Caco-2 (cell line): ENCODE measurements at regions not wholly inside any gene's neighbourhood (a gene's known extent, or its start where the extent isn't known, plus 50 kb on each side); places are given as distances from the start of the nearest gene placed in this dataset.

ENCODE experiments used
- BruUV-seq: library from RNA; stranded (reverse); fragments of 400-500 nt; replicated peaks from 2 replicates; lab custom pipeline; 2021; lab: Mats Ljungman, UMichigan
- CTCF ChIA-PET: fragments of 300-600 bp; sonication (Branson Sonifier 250); formaldehyde crosslinking; loops from one replicate; lab custom pipeline; 2022; ENCODE audit warnings: antibody characterized with exemption; lab: Charles Lee
- POLR2A ChIA-PET: fragments of 300-600 bp; sonication (Branson Sonifier 250); formaldehyde crosslinking; loops from one replicate; lab custom pipeline; 2022; ENCODE audit warnings: antibody characterized with exemption; lab: Charles Lee
- DNase-seq, 2 experiments: peaks; one replicate each; pipeline versions ENCODE4 v3.0.0 to v3.0.0-alpha.2; 2020 to 2022
- H3K27me3 ChIP-seq: replicated peaks from 2 replicates; pipeline ENCODE4 v1.6.0; 2011; ENCODE audit warnings: low read length; ENCODE audit not compliant: control insufficient read depth, insufficient read depth
- H3K36me3 ChIP-seq: 2 replicates; pipeline ENCODE4 v1.5.1; 2011; ENCODE audit warnings: low read length; ENCODE audit not compliant: control insufficient read depth, insufficient read depth
- H3K4me1 ChIP-seq: fragments of 250-450 bp; sonication (Bioruptor Pico); 2 replicates; pipeline ENCODE4 v1.5.1; 2020; ENCODE audit warnings: mild to moderate bottlenecking
- H3K4me3 ChIP-seq: 2 replicates; pipeline ENCODE4 v1.5.1; 2011; ENCODE audit warnings: low read depth, mild to moderate bottlenecking, control low read depth, low read length
- H3K9me3 ChIP-seq: fragments of 250-450 bp; sonication (Bioruptor Pico); 2 replicates; pipeline ENCODE4 v1.5.1; 2020; ENCODE audit warnings: mild to moderate bottlenecking, moderate library complexity
- H3K27ac Mint-ChIP-seq: one replicate; pipeline ENCODE4 v1.8.0; 2022; ENCODE audit warnings: mixed read lengths; ENCODE audit not compliant: unreplicated experiment
- H3K27me3 Mint-ChIP-seq: one replicate; pipeline ENCODE4 v1.8.0; 2022; ENCODE audit warnings: mixed read lengths; ENCODE audit not compliant: insufficient read depth, unreplicated experiment
- H3K36me3 Mint-ChIP-seq: one replicate; pipeline ENCODE4 v1.8.0; 2022; ENCODE audit warnings: mild to moderate bottlenecking, mixed read lengths; ENCODE audit not compliant: insufficient read depth, unreplicated experiment
- H3K4me1 Mint-ChIP-seq: one replicate; pipeline ENCODE4 v1.8.0; 2022; ENCODE audit warnings: low read depth, mixed read lengths; ENCODE audit not compliant: unreplicated experiment
- H3K4me3 Mint-ChIP-seq: one replicate; pipeline ENCODE4 v1.8.0; 2022; ENCODE audit warnings: mild to moderate bottlenecking, moderate library complexity, mixed read lengths; ENCODE audit not compliant: unreplicated experiment
- H3K9me3 Mint-ChIP-seq: one replicate; pipeline ENCODE4 v1.8.0; 2022; ENCODE audit warnings: mixed read lengths; ENCODE audit not compliant: unreplicated experiment
- intact Hi-C: fragments of 100-400 bp; cut with micrococcal nuclease; formaldehyde crosslinking; loops from one replicate; pipeline ENCODE4 v1.10.0; 2022; ENCODE audit not compliant: unreplicated experiment
- TF ChIP-seq, protein P1 (sequence below), 2 experiments: fragments of 200-600 bp in 1 of 2; IDR thresholded peaks; 1 replicate in 1 of 2; 2 replicates in 1 of 2; pipeline versions ENCODE4 v1.5.1 to v1.8.0; 2011 to 2022; ENCODE audit warnings: antibody characterized with exemption in 1 of 2, control low read depth in 1 of 2, inconsistent platforms in 1 of 2, low read depth in 1 of 2, low read length in 1 of 2, mild to moderate bottlenecking in 1 of 2, moderate library complexity in 1 of 2; ENCODE audit not compliant: insufficient read depth in 1 of 2, severe bottlenecking in 1 of 2, unreplicated experiment in 1 of 2

DNA sequence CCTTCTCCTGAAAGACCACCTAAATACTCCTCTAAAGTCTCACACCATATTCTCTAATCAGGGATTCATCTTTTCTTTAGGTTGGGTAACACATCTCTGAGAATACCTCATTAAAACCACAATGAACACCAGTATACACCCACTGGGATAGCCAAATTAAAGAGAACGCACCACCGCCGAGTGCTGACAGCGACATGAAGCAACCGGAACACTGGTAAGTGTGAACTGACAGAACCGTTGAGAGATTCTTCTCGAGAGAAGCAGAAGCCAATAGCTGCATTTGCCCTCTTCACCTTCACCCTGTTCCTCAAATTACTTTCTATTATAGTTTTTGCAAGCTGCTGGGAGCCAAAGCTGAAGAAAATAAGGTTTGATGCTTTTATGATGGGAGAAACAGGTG lies 318.5 kb downstream of the FBXO15 start:
- Mint-ChIP-seq H3K27ac (no peak overlapping the region), H3K36me3 (no peaks in the 10 kb centered on the region), H3K9me3 (no peaks in the 10 kb centered on the region), H3K27me3 (peaks cover 6% of the 10 kb centered on the region), H3K4me3 (no peak overlapping the region), H3K4me1 (no peaks in the 10 kb centered on the region)
- H3K4me3 ChIP-seq: no peak overlapping the region
- no peaks in the 10 kb centered on the region for H3K27me3 ChIP-seq
- no peaks in the 10 kb centered on the region for H3K9me3 ChIP-seq
- H3K4me1 ChIP-seq: no peaks in the 10 kb centered on the region
- intact Hi-C loops: no loop called here
- CTCF ChIA-PET: no interaction called here
- no TSS peak for BruUV-seq
- TF ChIP-seq, protein P1, sequence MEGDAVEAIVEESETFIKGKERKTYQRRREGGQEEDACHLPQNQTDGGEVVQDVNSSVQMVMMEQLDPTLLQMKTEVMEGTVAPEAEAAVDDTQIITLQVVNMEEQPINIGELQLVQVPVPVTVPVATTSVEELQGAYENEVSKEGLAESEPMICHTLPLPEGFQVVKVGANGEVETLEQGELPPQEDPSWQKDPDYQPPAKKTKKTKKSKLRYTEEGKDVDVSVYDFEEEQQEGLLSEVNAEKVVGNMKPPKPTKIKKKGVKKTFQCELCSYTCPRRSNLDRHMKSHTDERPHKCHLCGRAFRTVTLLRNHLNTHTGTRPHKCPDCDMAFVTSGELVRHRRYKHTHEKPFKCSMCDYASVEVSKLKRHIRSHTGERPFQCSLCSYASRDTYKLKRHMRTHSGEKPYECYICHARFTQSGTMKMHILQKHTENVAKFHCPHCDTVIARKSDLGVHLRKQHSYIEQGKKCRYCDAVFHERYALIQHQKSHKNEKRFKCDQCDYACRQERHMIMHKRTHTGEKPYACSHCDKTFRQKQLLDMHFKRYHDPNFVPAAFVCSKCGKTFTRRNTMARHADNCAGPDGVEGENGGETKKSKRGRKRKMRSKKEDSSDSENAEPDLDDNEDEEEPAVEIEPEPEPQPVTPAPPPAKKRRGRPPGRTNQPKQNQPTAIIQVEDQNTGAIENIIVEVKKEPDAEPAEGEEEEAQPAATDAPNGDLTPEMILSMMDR (IDR thresholded peaks at IDR 0.05; ENCODE audit: insufficient read depth in 1 of 2, low read depth in 1 of 2, low read length in 1 of 2, severe bottlenecking in 1 of 2, unreplicated experiment in 1 of 2): no peak
- POLR2A ChIA-PET: no interaction called here
- no peaks in the 10 kb centered on the region for H3K36me3 ChIP-seq
- no peak for DNase-seq

DNA sequence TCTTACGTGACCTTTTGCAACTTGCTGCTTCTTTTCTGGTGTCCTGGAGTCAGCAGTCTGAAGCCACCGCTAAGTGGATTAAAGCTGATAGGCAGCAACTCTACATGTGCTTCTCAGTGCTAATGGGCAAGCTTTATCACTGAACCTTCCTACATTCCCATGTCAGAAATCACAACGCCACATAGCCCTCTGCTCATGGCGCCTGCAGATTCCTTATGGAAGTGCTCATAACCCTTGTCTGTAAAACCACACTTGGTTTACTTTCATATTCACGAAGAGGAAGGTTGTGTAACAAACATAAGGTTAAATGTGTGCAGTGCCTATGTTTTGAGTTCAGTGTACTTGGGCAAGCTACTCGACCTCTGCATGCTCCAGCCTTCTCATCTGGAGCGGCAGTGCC lies 319.8 kb downstream of the FBXO15 start:
- Histone ChIP-seq H3K36me3 (no peaks in the 10 kb centered on the region), H3K4me1 (no peaks in the 10 kb centered on the region), H3K27me3 (no peaks in the 10 kb centered on the region), H3K4me3 (no peak overlapping the region), H3K9me3 (no peaks in the 10 kb centered on the region)
- no peak overlapping the region for H3K4me3 Mint-ChIP-seq
- H3K27me3 Mint-ChIP-seq: peaks cover 6% of the 10 kb centered on the region
- H3K27ac Mint-ChIP-seq: no peak overlapping the region
- TF ChIP-seq, protein P1 (IDR thresholded peaks at IDR 0.05; ENCODE audit: insufficient read depth in 1 of 2, low read depth in 1 of 2, low read length in 1 of 2, severe bottlenecking in 1 of 2, unreplicated experiment in 1 of 2): no peak
- POLR2A ChIA-PET: no interaction called here
- no peak for DNase-seq
- BruUV-seq: no TSS peak
- intact Hi-C loops: no loop called here
- no peaks in the 10 kb centered on the region for H3K36me3 Mint-ChIP-seq
- CTCF ChIA-PET: no interaction called here
- no peaks in the 10 kb centered on the region for H3K4me1 Mint-ChIP-seq
- H3K9me3 Mint-ChIP-seq: no peaks in the 10 kb centered on the region

DNA sequence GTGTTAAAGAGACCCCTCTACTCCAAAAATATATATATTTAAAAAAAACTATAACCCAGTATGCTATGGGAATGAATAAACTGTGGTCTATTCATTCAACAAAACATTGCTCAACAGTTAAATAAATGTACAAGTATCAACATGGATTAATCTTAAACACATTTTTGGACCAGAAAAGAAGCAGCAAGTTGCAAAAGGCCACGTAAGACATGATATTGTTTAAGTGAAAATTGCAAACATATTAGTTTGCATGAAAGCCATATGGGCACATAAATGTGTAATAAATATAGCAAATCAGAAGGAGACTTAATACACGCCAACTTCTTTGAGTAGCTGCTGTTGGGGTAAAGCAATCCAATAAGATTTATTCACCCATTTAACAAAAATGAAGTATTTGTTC lies 321.5 kb downstream of the FBXO15 start:
- no peaks in the 10 kb centered on the region for H3K9me3 Mint-ChIP-seq
- CTCF ChIA-PET: no interaction called here
- H3K4me1 Mint-ChIP-seq: no peaks in the 10 kb centered on the region
- no peaks in the 10 kb centered on the region for H3K36me3 Mint-ChIP-seq
- H3K27ac Mint-ChIP-seq: no peak overlapping the region
- intact Hi-C loops: no loop called here
- BruUV-seq: no TSS peak
- Histone ChIP-seq H3K4me1 (no peaks in the 10 kb centered on the region), H3K36me3 (no peaks in the 10 kb centered on the region), H3K27me3 (no peaks in the 10 kb centered on the region), H3K9me3 (no peaks in the 10 kb centered on the region), H3K4me3 (no peak overlapping the region)
- POLR2A ChIA-PET: no interaction called here
- peaks cover 6% of the 10 kb centered on the region for H3K27me3 Mint-ChIP-seq
- DNase-seq: no peak
- TF ChIP-seq, protein P1 (IDR thresholded peaks at IDR 0.05; ENCODE audit: insufficient read depth in 1 of 2, low read depth in 1 of 2, low read length in 1 of 2, severe bottlenecking in 1 of 2, unreplicated experiment in 1 of 2): no peak
- no peak overlapping the region for H3K4me3 Mint-ChIP-seq
